Prostate gland (tissue), 2 donors: ENCODE measurements at regions not wholly inside any gene's neighbourhood (a gene's known extent, or its start where the extent isn't known, plus 50 kb on each side); places are given as distances from the start of the nearest gene placed in this dataset.
"Not testable (repeated sequence)": the region's sequence is repeated elsewhere in the genome, so short reads cannot be mapped to it uniquely, and the experiment has no call there.

Experiments
- DNase-seq: peaks from one replicate; pipeline ENCODE4 v3.0.0-alpha.2; 2019; ENCODE audit warnings: low spot score
- H3K27ac ChIP-seq, 2 donors: fragments of 200-600 bp; sonication (generic); 2 replicates each; pipeline ENCODE4 v1.5.1; 2017 to 2019
- H3K27me3 ChIP-seq: fragments of 200-600 bp; sonication (generic); replicated peaks from 2 replicates; pipeline ENCODE4 v1.5.1; 2019; ENCODE audit not compliant: insufficient read depth
- H3K36me3 ChIP-seq, 2 donors: fragments of 200-600 bp; sonication (generic); 1 replicate in 1 of 2; 2 replicates in 1 of 2; pipeline versions ENCODE4 v1.5.1 to v1.8.1; 2017 to 2019
- H3K4me1 ChIP-seq: fragments of 200-600 bp; sonication (generic); replicated peaks from 2 replicates; pipeline ENCODE4 v1.5.1; 2019
- H3K4me3 ChIP-seq, 2 donors: fragments of 200-600 bp; sonication (generic); 2 replicates each; pipeline ENCODE4 v1.5.1; 2017 to 2019
- H3K9me3 ChIP-seq: fragments of 200-600 bp; sonication (generic); 2 replicates; pipeline ENCODE4 v1.5.1; 2017
- POLR2A ChIP-seq: fragments of 450-650 bp; IDR thresholded peaks from one replicate; pipeline ENCODE4 v1.6.1; 2016; ENCODE audit warnings: antibody characterized with exemption, mild to moderate bottlenecking
- POLR2AphosphoS5 ChIP-seq: sonication (generic); formaldehyde crosslinking; IDR thresholded peaks from one replicate; pipeline ENCODE4 v1.6.1; 2017; ENCODE audit warnings: antibody characterized with exemption
- WGBS: methylation state at CpG from one replicate; pipeline ENCODE4 v1.1.5; 2018; 5-methylcytosine and 5-hydroxymethylcytosine counted together
- intact Hi-C: fragments of 100-400 bp; cut with DNase I; formaldehyde crosslinking; loops from one replicate; pipeline ENCODE4 v1.14.2; 2022
- TF ChIP-seq, protein P1 (sequence below), 4 experiments: fragments of 200-600 bp in 2 of 4; fragments of 450-650 bp in 2 of 4; sonication (generic) in 2 of 4; IDR thresholded peaks; 1 replicate in 3 of 4; 2 replicates in 1 of 4; pipeline ENCODE4 v1.5.1; 2016 to 2019; ENCODE audit warnings: antibody characterized with exemption in 4 of 4, mild to moderate bottlenecking in 2 of 4, moderate library complexity in 2 of 4

DNA sequence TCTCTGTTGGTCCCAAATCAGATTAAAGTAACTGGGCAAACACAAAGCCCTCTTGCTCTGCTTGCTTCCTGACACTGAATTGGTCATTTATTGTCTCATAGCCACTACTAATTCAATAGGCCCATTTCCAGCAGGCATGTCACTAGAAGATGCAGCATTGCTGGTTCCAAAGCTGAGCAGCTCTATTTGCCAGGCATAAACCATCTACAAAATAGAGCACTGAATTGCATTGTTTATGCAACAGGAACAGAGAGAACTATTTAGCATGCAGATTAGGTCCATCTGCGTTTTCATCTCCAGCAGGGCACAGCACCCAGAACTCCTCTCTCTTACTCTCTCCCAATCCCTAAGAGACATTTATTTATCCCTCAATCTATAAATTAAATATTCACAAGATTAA lies 227.6 kb downstream of the SUCLG1 start:
- no peak for DNase-seq
- Histone ChIP-seq H3K27me3 (no peaks in the 10 kb centered on the region), H3K36me3 (no peaks in the 10 kb centered on the region), H3K4me3 (no peak overlapping the region), H3K4me1 (no peaks in the 10 kb centered on the region), H3K9me3 (no peaks in the 10 kb centered on the region), H3K27ac (no peak overlapping the region)
- intact Hi-C loops = no loop called here
- TF ChIP-seq POLR2A (no peak), POLR2AphosphoS5 (no peak)
- TF ChIP-seq, protein P1, sequence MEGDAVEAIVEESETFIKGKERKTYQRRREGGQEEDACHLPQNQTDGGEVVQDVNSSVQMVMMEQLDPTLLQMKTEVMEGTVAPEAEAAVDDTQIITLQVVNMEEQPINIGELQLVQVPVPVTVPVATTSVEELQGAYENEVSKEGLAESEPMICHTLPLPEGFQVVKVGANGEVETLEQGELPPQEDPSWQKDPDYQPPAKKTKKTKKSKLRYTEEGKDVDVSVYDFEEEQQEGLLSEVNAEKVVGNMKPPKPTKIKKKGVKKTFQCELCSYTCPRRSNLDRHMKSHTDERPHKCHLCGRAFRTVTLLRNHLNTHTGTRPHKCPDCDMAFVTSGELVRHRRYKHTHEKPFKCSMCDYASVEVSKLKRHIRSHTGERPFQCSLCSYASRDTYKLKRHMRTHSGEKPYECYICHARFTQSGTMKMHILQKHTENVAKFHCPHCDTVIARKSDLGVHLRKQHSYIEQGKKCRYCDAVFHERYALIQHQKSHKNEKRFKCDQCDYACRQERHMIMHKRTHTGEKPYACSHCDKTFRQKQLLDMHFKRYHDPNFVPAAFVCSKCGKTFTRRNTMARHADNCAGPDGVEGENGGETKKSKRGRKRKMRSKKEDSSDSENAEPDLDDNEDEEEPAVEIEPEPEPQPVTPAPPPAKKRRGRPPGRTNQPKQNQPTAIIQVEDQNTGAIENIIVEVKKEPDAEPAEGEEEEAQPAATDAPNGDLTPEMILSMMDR (IDR thresholded peaks at IDR 0.05) = no peak
- WGBS = 66% methylated on average over 1 of the region's 1 CpG

DNA sequence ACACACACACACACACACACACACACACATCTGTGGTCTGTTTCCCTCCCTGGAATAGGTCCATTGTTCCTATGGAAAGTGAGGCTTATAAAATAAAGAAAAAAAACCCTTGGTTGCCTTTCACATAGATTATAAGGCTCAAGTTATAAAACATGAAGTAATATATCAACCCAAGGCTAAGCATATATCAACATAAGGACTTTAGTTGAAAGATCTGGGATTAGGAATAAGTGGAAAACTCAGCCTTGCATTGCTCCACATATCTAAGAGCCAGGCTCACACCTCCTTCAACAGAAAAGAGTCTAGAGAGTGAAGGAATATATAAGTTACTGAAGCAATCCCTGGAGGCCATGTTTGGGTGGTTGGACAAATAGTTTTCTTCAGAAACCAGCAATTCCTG lies 235.0 kb downstream of the SUCLG1 start:
- Histone ChIP-seq H3K4me3 (no peak overlapping the region), H3K36me3 (no peaks in the 10 kb centered on the region), H3K4me1 (no peaks in the 10 kb centered on the region), H3K9me3 (no peaks in the 10 kb centered on the region), H3K27me3 (no peaks in the 10 kb centered on the region), H3K27ac (no peak overlapping the region)
- no peak for DNase-seq
- TF ChIP-seq POLR2A (no peak), POLR2AphosphoS5 (no peak)
- TF ChIP-seq, protein P1 (IDR thresholded peaks at IDR 0.05) = no peak
- intact Hi-C loops = no loop called here

DNA sequence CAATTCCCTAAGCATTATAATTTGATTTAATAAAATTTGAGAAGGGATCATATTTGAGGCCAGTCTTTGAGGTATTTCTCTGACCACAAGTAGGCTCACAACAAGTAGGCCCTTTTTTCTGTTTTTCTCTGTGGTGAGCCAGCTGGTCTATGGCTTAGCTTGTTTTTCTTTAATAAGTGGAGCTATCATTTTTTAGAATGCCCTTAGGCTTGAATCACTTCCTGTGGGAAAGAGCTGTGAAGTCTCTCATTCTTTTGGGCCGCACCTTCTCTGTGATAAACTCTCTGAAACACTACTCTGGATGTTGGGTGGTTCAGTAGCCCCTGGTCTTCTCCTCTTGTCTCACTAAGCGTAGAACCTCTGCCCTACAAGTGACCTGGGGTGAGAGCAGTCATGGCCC lies 235.9 kb downstream of the SUCLG1 start:
- H3K27ac ChIP-seq = no peak overlapping the region
- no peaks in the 10 kb centered on the region for H3K27me3 ChIP-seq
- H3K4me1 ChIP-seq = no peaks in the 10 kb centered on the region
- intact Hi-C loops = no loop called here
- H3K4me3 ChIP-seq = no peak overlapping the region
- TF ChIP-seq POLR2A (no peak), POLR2AphosphoS5 (no peak)
- TF ChIP-seq, protein P1 (IDR thresholded peaks at IDR 0.05) = no peak
- no peaks in the 10 kb centered on the region for H3K9me3 ChIP-seq
- WGBS = 81% methylated on average over 2 of the region's 2 CpGs
- no peak for DNase-seq
- no peaks in the 10 kb centered on the region for H3K36me3 ChIP-seq

DNA sequence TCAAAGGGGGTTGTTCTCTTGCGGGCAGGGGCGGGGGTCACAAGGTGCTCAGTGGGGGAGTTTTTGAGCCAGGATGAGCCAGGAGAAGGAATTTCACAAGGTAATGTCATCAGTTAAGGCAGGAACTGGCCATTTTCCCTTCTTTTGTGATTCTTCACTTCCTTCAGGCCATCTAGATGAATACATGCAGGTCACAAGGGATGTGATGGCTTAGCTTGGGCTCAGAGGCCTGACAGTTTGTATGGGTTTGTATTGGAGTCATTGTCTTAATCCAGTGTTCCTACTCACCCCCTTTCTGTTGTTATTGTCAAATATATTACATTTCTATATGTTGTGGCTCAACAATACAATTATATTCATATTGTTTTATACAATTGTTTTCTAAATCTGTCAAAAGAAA lies 238.0 kb downstream of the SUCLG1 start:
- H3K36me3 ChIP-seq, H3K27ac ChIP-seq, H3K4me3 ChIP-seq, intact Hi-C loops, H3K27me3 ChIP-seq, DNase-seq, H3K9me3 ChIP-seq, H3K4me1 ChIP-seq: not testable (repeated sequence)
- 74% methylated on average over 2 of the region's 2 CpGs for WGBS

DNA sequence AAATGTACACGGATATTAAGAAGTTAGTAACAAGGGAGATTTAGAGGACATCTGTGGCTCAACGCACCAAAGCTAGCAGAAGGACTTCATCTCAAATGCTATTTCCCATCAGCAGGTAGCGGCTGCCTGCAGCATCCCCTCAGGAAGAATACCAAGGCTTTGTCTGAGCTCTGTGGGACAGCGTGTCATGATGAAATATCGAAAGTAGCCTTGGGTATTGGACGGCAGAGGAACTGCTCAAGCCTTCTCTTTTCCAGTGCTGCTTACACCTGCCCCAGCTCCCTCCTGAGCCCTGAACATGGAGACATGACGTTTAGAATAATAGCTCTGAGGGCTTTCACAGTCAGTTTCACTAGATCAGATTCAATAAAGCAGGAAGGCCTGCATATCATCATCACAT lies 241.6 kb downstream of the SUCLG1 start:
- Histone ChIP-seq H3K27ac (no peak overlapping the region), H3K9me3 (no peaks in the 10 kb centered on the region), H3K27me3 (no peaks in the 10 kb centered on the region), H3K36me3 (no peaks in the 10 kb centered on the region), H3K4me3 (no peak overlapping the region), H3K4me1 (no peaks in the 10 kb centered on the region)
- TF ChIP-seq, protein P1 (IDR thresholded peaks at IDR 0.05) = no peak
- no peak for TF ChIP-seq POLR2AphosphoS5
- TF ChIP-seq POLR2A = no peak
- DNase-seq = no peak
- intact Hi-C loops = no loop called here
- WGBS = 88% methylated on average over 7 of the region's 7 CpGs

DNA sequence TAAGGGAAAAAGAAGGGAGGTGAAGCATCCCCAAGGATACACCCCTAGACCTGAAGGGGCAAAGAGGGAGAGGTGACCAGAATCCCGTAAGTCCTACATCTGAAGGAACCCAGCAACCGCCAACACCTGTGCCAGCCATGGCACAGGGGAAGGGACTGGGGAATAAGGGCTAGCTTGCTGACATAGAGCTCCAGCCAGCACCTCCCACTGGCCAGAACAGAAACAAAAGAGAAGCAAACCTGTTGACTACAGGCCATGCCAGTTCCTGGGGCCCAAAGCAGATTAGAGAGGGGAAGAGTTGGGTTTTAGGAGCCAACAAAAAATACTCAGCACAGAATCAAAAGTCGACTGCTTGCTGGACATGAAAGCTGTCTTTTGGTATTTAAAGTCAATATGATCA lies 244.6 kb downstream of the SUCLG1 start:
- no peak for TF ChIP-seq POLR2AphosphoS5
- TF ChIP-seq, protein P1 (IDR thresholded peaks at IDR 0.05) = no peak
- TF ChIP-seq POLR2A = no peak
- WGBS = 68% methylated on average over 3 of the region's 3 CpGs
- intact Hi-C loops = no loop called here

More for the DNA sequence above, 244.6 kb downstream of the SUCLG1 start:
- Histone ChIP-seq H3K27me3 (no peaks in the 10 kb centered on the region), H3K27ac (no peak overlapping the region), H3K9me3 (no peaks in the 10 kb centered on the region), H3K4me1 (no peaks in the 10 kb centered on the region), H3K4me3 (no peak overlapping the region), H3K36me3 (no peaks in the 10 kb centered on the region)
- DNase-seq = no peak
